Right ventricle myocardium inferior (tissue), 1 donor: ENCODE measurements at regions not wholly inside any gene's neighbourhood (a gene's known extent, or its start where the extent isn't known, plus 50 kb on each side); places are given as distances from the start of the nearest gene placed in this dataset.

Experiments used
- ATAC-seq: fragments of 200-7000 bp; cut with Tn5 transposase; one replicate; pipeline ENCODE4 v1.9.1; 2020; ENCODE audit warnings: mild to moderate bottlenecking, moderate library complexity
- DNase-seq: peaks from one replicate; pipeline ENCODE4 v3.0.0; 2021; ENCODE audit errors: missing footprints
- intact Hi-C: fragments of 100-400 bp; cut with DNase I; formaldehyde crosslinking; loops from one replicate; pipeline ENCODE4 v1.11.0; 2022
- donor health status: DM: no; HTN: yes; CAD: no; lungs with severe emphysema.

- intact Hi-C loops: no loop called here
- DNase-seq (no peak), ATAC-seq (no peak)
Observed at GRCh38 chr9:13613296-13613695, 333.8 kb upstream of the MPDZ start.

- DNase-seq (no peak), ATAC-seq (no peak)
- intact Hi-C loops: loop anchor here (2.0 to 10.0 kb wide), 5 partner anchors 41 to 179 kb away; no protein-coding TSS in a partner anchor
Observed at GRCh38 chr9:13608451-13608850, 329.0 kb upstream of the MPDZ start.

DNA sequence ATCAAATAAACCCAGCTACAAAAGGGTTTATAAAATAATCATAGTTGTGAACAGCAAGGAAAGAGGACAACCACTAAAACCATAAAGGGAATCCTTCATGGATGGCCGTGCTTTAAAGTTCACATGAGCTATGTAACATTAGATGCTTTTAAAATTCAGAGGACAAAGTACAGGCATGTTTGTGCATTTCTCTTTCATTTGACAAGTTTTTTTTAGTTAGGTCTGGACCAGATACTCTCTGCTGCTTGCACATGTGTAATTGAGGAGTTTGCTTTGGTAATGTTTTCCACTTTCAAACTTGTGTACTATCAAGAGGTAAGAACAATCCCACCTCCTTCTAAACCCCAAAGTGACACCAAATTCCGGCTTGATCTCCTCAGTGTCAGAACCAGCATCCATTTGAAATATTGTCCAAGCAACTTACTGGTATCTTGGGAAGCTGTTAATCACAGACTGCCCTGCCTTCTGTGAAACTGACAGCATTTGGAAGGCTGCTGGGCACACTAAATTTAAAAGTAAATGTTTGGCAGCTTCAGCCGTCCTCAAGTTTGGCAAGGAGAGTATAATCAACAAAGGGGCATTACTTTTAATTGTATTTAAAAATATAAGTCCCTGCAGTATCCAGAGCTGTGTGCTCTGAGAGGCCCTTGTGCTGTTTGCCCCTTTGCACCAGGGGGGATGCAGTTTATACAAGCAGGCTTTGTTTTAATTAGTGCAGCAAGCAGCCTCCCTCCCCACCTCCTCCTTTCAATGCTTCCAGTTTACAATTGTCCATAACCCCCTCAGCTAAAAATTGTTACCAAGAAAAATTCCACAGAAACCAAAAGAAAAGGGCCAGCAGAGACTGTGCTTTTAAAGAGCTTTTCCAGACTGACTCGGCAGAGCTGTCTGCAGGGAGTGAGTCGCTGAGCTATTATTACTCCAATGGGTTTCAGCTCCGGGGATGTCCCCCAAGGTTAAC, 328.3 kb upstream of the MPDZ start:
- ATAC-seq (peak; percentile 82), DNase-seq (no peak)
- intact Hi-C loops: loop anchor here (2.0 to 10.0 kb wide), 5 partner anchors 40 to 180 kb away; no protein-coding TSS in a partner anchor

DNA sequence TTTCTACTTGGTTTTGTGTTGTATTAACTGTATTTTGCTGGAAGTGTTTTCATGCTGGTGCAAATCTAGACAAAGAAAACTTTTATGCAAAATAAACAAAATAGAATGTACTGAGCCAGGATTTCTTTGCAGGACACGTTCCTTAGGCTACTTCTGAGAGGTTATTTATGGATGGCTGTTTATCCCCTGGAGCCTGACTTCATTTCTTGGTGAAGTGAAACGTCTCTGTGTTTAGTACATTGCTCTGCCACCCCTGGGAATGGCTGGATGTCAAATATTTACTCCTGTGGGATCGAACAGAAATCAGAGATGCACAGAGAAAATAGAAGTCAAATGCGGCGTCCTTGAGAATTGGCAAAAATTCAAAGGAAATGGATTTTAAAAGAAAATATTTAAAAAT, 327.1 kb upstream of the MPDZ start:
- no peak for DNase-seq
- intact Hi-C loops: loop anchor here (5.0 to 10.0 kb wide), 4 partner anchors 39 to 181 kb away; no protein-coding TSS in a partner anchor
- ATAC-seq: no peak

- no peak for DNase-seq
- no peak for ATAC-seq
- intact Hi-C loops: loop anchor here (10.0 kb wide), 1 partner anchor 119 kb away; no protein-coding TSS in a partner anchor
Observed at GRCh38 chr9:13603921-13604320, 324.4 kb upstream of the MPDZ start.

- ATAC-seq (peak; percentile 68), DNase-seq (no peak)
- intact Hi-C loops: loop anchor here (10.0 kb wide), 1 partner anchor 154 kb away; no protein-coding TSS in a partner anchor
Observed at GRCh38 chr9:13598738-13599137, 319.2 kb upstream of the MPDZ start.

DNA sequence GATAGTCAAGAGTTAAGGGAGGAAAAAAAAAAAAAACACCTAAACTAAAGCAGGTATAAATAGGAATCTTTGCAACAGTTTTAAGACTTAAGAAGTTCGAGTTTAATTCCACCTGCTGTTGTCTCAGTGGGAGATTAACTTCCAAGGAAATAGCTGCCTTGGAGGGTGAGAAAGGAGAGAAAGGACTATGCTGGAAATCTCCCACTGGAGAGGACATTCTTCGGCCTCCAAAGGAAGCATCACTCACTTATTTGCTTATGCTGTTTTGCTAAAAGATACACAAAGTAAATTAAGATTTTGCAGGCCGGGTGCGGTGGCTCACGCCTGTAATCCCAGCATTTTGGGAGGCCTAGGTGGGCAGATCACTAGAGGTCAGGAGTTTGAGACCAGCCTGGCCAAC, 317.9 kb upstream of the MPDZ start:
- DNase-seq (no peak), ATAC-seq (no peak)
- intact Hi-C loops: loop anchor here (10.0 kb wide), 1 partner anchor 153 kb away; no protein-coding TSS in a partner anchor

- DNase-seq: no peak
- ATAC-seq: no peak
- intact Hi-C loops: loop anchor here (10.0 kb wide), 1 partner anchor 152 kb away; no protein-coding TSS in a partner anchor
Observed at GRCh38 chr9:13597004-13597403, 317.5 kb upstream of the MPDZ start.

DNA sequence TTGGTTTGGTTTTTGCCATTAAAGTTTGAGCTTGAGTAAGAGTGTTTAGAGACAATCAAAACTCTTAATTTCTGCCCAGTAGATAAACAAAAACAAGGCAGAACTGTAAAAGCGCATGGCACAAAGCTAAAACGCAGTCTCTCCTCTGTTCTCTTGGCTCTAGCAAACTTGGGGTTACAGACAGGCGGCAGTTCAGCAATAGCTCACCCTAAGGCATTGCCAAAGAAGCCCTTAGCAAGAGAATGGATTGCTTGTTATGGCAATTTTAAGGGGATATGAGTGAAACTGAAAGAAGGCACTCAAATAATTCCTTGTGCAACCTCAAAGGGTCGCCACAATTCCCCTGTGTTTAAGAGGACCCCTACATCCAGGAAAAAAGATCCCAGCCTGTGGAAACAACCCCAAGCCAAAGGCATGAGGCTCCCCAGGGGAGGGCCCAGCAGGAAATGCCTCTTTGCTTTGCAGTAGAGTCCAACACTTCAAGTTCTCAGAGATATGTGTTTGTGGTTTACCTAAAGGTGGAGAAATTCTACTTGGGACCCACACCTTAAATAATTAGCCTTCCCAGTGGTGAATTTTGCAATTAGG, 317.0 kb upstream of the MPDZ start:
- intact Hi-C loops: loop anchor here (10.0 kb wide), 1 partner anchor 152 kb away; no protein-coding TSS in a partner anchor

DNA sequence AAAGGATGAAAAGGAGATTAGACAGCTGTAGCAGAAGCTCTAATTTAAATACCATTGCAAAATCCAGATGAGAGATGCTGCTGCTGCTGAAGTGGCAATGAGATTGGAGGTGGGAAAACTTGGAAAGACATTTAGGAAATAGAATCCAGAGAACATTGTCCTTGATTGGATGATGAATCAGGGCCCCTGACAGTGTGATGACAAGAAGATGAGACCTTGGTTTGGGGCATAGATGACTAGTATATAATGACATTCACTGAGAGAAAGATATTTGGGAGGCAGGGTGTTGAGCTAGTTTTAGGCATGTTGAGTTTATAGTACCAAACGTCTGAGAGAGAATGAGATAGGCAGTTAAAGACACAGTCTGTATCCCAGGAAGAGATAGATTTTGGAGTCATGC, 311.5 kb upstream of the MPDZ start:
- intact Hi-C loops: loop anchor here (10.0 kb wide), 1 partner anchor 146 kb away; no protein-coding TSS in a partner anchor
- ATAC-seq (no peak), DNase-seq (no peak)

More for the DNA sequence above, 317.0 kb upstream of the MPDZ start:
- DNase-seq (no peak), ATAC-seq (no peak)

GRCh38 chr9:13589034-13589737, 309.7 kb upstream of the MPDZ start:
- intact Hi-C loops: loop anchor here (10.0 kb wide), 1 partner anchor 506 kb away; no protein-coding TSS in a partner anchor
- DNase-seq (no peak), ATAC-seq (no peak)

DNA sequence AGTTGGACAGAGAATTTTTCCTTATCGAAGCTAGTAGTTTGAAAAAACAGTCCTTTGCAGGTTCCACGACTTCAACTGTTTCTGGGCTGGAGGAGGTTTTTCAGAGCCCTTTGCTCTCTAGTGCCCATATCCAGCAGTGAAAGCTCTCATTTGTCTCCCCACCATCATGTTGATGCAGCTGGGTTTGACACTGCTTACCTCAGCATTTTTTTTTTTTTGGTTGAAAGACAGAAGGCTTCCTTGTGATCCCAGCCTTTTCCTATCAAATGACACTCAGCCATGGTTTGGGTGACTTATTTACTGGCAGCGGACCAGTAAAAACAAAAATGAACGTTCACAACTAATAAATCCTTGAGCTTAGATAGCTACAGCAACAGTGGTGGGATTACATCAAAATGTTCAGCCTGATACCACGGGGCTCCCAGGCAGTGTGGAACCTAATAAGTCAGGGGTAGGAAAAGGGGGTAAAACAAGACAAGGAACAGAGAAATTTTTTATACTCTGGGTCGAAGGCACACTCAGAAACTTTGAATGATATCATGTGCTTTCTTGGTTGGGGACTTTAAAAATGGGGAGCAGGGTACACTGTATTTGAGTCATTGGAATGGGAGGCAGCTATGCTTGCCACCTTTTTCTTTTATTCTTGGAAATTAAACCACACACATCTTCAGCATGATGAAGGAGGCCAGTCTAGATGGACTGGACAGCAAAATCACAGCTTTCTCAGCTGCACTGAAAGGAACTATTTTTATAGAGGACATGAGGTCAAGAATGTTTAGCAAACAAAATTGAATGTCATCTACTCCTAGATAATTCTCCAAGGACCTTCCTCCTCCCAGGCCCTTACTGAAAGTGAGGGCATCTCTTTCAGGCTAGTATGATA, 308.9 kb upstream of the MPDZ start:
- ATAC-seq: peak; percentile 74
- intact Hi-C loops: loop anchor here (10.0 kb wide), 1 partner anchor 506 kb away; no protein-coding TSS in a partner anchor
- no peak for DNase-seq

DNA sequence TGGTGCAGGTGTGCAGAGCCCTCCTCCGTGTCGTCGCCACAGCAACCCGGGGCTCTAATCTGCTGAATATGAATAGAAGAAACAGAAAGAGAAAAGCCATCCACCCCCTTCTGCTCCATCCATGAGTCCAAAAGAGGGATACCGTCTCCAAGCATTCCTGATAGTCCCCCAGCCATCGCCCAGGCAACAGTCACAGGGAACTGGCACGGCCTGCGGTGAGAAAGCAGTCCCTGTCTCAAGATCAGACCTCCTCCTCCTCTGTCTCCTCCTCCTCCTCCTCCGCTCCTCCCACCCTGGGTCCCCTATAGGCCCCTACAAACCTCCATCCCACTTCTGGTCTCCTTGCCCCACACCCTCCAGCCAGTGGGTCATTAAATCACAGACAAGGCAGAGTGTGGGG, 308.1 kb upstream of the MPDZ start:
- intact Hi-C loops: loop anchor here (10.0 kb wide), 1 partner anchor 507 kb away; no protein-coding TSS in a partner anchor
- ATAC-seq (no peak), DNase-seq (no peak)

- DNase-seq (no peak), ATAC-seq (no peak)
- intact Hi-C loops: loop anchor here (10.0 kb wide), 1 partner anchor 508 kb away; no protein-coding TSS in a partner anchor
Observed at GRCh38 chr9:13586587-13587374, 307.3 kb upstream of the MPDZ start.

- intact Hi-C loops: loop anchor here (10.0 kb wide), 1 partner anchor 514 kb away; no protein-coding TSS in a partner anchor
- ATAC-seq (no peak), DNase-seq (no peak)
Observed at GRCh38 chr9:13580760-13581159, 301.3 kb upstream of the MPDZ start.

DNA sequence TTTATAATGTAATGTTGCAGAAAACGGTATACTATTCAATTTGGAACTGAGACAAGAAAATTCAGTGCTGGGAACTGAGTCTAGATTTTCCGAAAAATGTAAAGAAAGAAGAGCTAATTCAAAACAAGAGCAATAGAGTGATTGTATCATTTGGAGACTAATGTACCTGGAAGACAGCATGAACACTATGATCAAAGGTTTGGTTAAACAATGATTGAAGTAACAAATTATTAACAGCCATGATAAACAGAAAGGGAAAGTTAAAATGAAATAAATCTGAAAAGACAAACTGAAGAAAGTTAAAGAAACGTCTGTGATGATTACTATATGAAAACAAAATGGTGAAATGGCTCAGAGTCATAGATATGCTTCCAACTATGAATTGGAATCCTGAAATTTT, 300.6 kb upstream of the MPDZ start:
- ATAC-seq: no peak
- DNase-seq: no peak
- intact Hi-C loops: loop anchor here (10.0 kb wide), 1 partner anchor 515 kb away; no protein-coding TSS in a partner anchor

- no peak for DNase-seq
- ATAC-seq: no peak
- intact Hi-C loops: loop anchor here (5.0 kb wide), 1 partner anchor 54 kb away; no protein-coding TSS in a partner anchor
Observed at GRCh38 chr9:13576101-13576500, 296.6 kb upstream of the MPDZ start.
